ENCODE measurements at regions not wholly inside any gene's neighbourhood (a gene's known extent, or its start where the extent isn't known, plus 50 kb on each side); places are given as distances from the start of the nearest gene placed in this dataset.

GRCh38 chr18:77344786-77345500 is 95.3 kb downstream of the GALR1 start:
- TF ChIP-seq EZH2 (IDR thresholded peaks at IDR 0.05; ENCODE audit: insufficient read depth, poor library complexity, severe bottlenecking): no peak
- no peak for TF ChIP-seq EZH2phosphoT487 (IDR thresholded peaks at IDR 0.05; ENCODE audit: insufficient read depth, low read depth)
